ENCODE measurements at regions not wholly inside any gene's neighbourhood (a gene's known extent, or its start where the extent isn't known, plus 50 kb on each side); places are given as distances from the start of the nearest gene placed in this dataset.
"Not testable (repeated sequence)": the region's sequence is repeated elsewhere in the genome, so short reads cannot be mapped to it uniquely, and the experiment has no call there.

- Histone ChIP-seq H3K9me3 (ENCODE audit: insufficient read depth, low read depth, low read length) (0 out of 2 replicates have a peak, but pooled peaks cover 3% of the 10 kb centered on the region), H3K9ac (ENCODE audit: low read depth, low read length) (no peak overlapping the region), H3K4me1 (ENCODE audit: insufficient read depth, low read length) (peaks cover 8% of the 10 kb centered on the region; the same call in 1 of the 2 replicates), H3K4me3 (ENCODE audit: low read length) (no peak overlapping the region), H3K27me3 (ENCODE audit: insufficient read depth, low read length) (no peaks in the 10 kb centered on the region), H3K27ac (ENCODE audit: low read depth, low read length) (no peak overlapping the region), H3K36me3 (ENCODE audit: insufficient read depth, low read length) (no peaks in the 10 kb centered on the region)
- 96% methylated on average over 2 of the region's 2 CpGs for WGBS
These were observed 403.7 kb downstream of the STK39 start for GRCh38 chr2:167843657-167844056.

GRCh38 chr2:167843217-167843616 is 404.2 kb downstream of the STK39 start:
- Histone ChIP-seq H3K9ac (ENCODE audit: low read depth, low read length) (no peak overlapping the region), H3K4me3 (ENCODE audit: low read length) (no peak overlapping the region), H3K36me3 (ENCODE audit: insufficient read depth, low read length) (no peaks in the 10 kb centered on the region), H3K4me1 (ENCODE audit: insufficient read depth, low read length) (peaks cover 8% of the 10 kb centered on the region; the same call in 1 of the 2 replicates), H3K27ac (ENCODE audit: low read depth, low read length) (no peak overlapping the region), H3K9me3 (ENCODE audit: insufficient read depth, low read depth, low read length) (0 out of 2 replicates have a peak, but pooled peaks cover 3% of the 10 kb centered on the region), H3K27me3 (ENCODE audit: insufficient read depth, low read length) (no peaks in the 10 kb centered on the region)
- WGBS, result 95% methylated on average over 1 of the region's 1 CpG

- Histone ChIP-seq H3K9ac (ENCODE audit: low read depth, low read length) (no peak overlapping the region), H3K36me3 (ENCODE audit: insufficient read depth, low read length) (no peaks in the 10 kb centered on the region), H3K27ac (ENCODE audit: low read depth, low read length) (no peak overlapping the region), H3K4me3 (ENCODE audit: low read length) (no peak overlapping the region), H3K9me3 (ENCODE audit: insufficient read depth, low read depth, low read length) (no peaks in the 10 kb centered on the region), H3K4me1 (ENCODE audit: insufficient read depth, low read length) (peaks cover 8% of the 10 kb centered on the region; the same call in 1 of the 2 replicates), H3K27me3 (ENCODE audit: insufficient read depth, low read length) (no peaks in the 10 kb centered on the region)
- 100% methylated on average over 1 of the region's 1 CpG for WGBS
These were observed 405.3 kb downstream of the STK39 start for GRCh38 chr2:167842047-167842446.

GRCh38 chr2:167835290-167835689 is 412.1 kb downstream of the STK39 start:
- H3K36me3 ChIP-seq (ENCODE audit: insufficient read depth, low read length); H3K27me3 ChIP-seq (ENCODE audit: insufficient read depth, low read length); H3K9ac ChIP-seq (ENCODE audit: low read depth, low read length); H3K4me3 ChIP-seq (ENCODE audit: low read length); H3K4me1 ChIP-seq (ENCODE audit: insufficient read depth, low read length); H3K27ac ChIP-seq (ENCODE audit: low read depth, low read length): not testable (repeated sequence)
- H3K9me3 ChIP-seq (ENCODE audit: insufficient read depth, low read depth, low read length), result peaks cover 16% of the 10 kb centered on the region
- WGBS, result 93% methylated on average over 8 of the region's 8 CpGs

- H3K27me3 ChIP-seq (ENCODE audit: insufficient read depth, low read length), result no peaks in the 10 kb centered on the region
- H3K4me3 ChIP-seq (ENCODE audit: low read length), result no peak overlapping the region
- no peak overlapping the region for H3K27ac ChIP-seq (ENCODE audit: low read depth, low read length)
- H3K4me1 ChIP-seq (ENCODE audit: insufficient read depth, low read length), result no peaks in the 10 kb centered on the region
- no peak overlapping the region for H3K9ac ChIP-seq (ENCODE audit: low read depth, low read length)
- 99% methylated on average over 5 of the region's 5 CpGs for WGBS
- peaks cover 16% of the 10 kb centered on the region for H3K9me3 ChIP-seq (ENCODE audit: insufficient read depth, low read depth, low read length)
- H3K36me3 ChIP-seq (ENCODE audit: insufficient read depth, low read length), result 0 out of 2 replicates have a peak, but pooled peaks cover 4% of the 10 kb centered on the region
These were observed 412.7 kb downstream of the STK39 start for GRCh38 chr2:167834707-167835106.

- Histone ChIP-seq H3K27me3 (ENCODE audit: insufficient read depth, low read length) (no peaks in the 10 kb centered on the region), H3K4me1 (ENCODE audit: insufficient read depth, low read length) (no peaks in the 10 kb centered on the region)
- 100% methylated on average over 3 of the region's 4 CpGs for WGBS
These were observed 414.1 kb downstream of the STK39 start for GRCh38 chr2:167833294-167833693.

GRCh38 chr2:167832868-167833287 is 414.5 kb downstream of the STK39 start:
- H3K4me3 ChIP-seq (ENCODE audit: low read length), result no peak overlapping the region
- 84% methylated on average over 4 of the region's 4 CpGs for WGBS
- H3K9ac ChIP-seq (ENCODE audit: low read depth, low read length), result no peak overlapping the region
- peaks cover 16% of the 10 kb centered on the region for H3K9me3 ChIP-seq (ENCODE audit: insufficient read depth, low read depth, low read length)
- 0 out of 2 replicates have a peak, but pooled peaks cover 4% of the 10 kb centered on the region for H3K36me3 ChIP-seq (ENCODE audit: insufficient read depth, low read length)
- H3K4me1 ChIP-seq (ENCODE audit: insufficient read depth, low read length), result no peaks in the 10 kb centered on the region
- no peak overlapping the region for H3K27ac ChIP-seq (ENCODE audit: low read depth, low read length)
- no peaks in the 10 kb centered on the region for H3K27me3 ChIP-seq (ENCODE audit: insufficient read depth, low read length)

More at GRCh38 chr2:167833294-167833693, 414.1 kb downstream of the STK39 start:
- H3K4me3 ChIP-seq (ENCODE audit: low read length), result no peak overlapping the region
- H3K9me3 ChIP-seq (ENCODE audit: insufficient read depth, low read depth, low read length), result peaks cover 16% of the 10 kb centered on the region
- 0 out of 2 replicates have a peak, but pooled peaks cover 4% of the 10 kb centered on the region for H3K36me3 ChIP-seq (ENCODE audit: insufficient read depth, low read length)
- H3K27ac ChIP-seq (ENCODE audit: low read depth, low read length), result no peak overlapping the region
- no peak overlapping the region for H3K9ac ChIP-seq (ENCODE audit: low read depth, low read length)

GRCh38 chr2:167827352-167828097 is 419.9 kb downstream of the STK39 start:
- Histone ChIP-seq H3K27ac (ENCODE audit: low read depth, low read length) (no peak overlapping the region), H3K4me3 (ENCODE audit: low read length) (no peak overlapping the region), H3K4me1 (ENCODE audit: insufficient read depth, low read length) (no peaks in the 10 kb centered on the region), H3K9ac (ENCODE audit: low read depth, low read length) (no peak overlapping the region), H3K36me3 (ENCODE audit: insufficient read depth, low read length) (peaks cover 8% of the 10 kb centered on the region; the same call in 1 of the 2 replicates), H3K9me3 (ENCODE audit: insufficient read depth, low read depth, low read length) (no peaks in the 10 kb centered on the region), H3K27me3 (ENCODE audit: insufficient read depth, low read length) (no peaks in the 10 kb centered on the region)
- WGBS, result 94% methylated on average over 10 of the region's 10 CpGs

GRCh38 chr2:167826906-167827305 is 420.5 kb downstream of the STK39 start:
- no peaks in the 10 kb centered on the region for H3K4me1 ChIP-seq (ENCODE audit: insufficient read depth, low read length)
- no peak overlapping the region for H3K27ac ChIP-seq (ENCODE audit: low read depth, low read length)
- 93% methylated on average over 3 of the region's 3 CpGs for WGBS
- no peaks in the 10 kb centered on the region for H3K27me3 ChIP-seq (ENCODE audit: insufficient read depth, low read length)
- no peak overlapping the region for H3K9ac ChIP-seq (ENCODE audit: low read depth, low read length)
- H3K9me3 ChIP-seq (ENCODE audit: insufficient read depth, low read depth, low read length), result no peaks in the 10 kb centered on the region
- H3K36me3 ChIP-seq (ENCODE audit: insufficient read depth, low read length), result peaks cover 8% of the 10 kb centered on the region; the same call in 1 of the 2 replicates
- H3K4me3 ChIP-seq (ENCODE audit: low read length), result no peak overlapping the region

- Histone ChIP-seq H3K4me1 (ENCODE audit: insufficient read depth, low read length) (no peaks in the 10 kb centered on the region), H3K36me3 (ENCODE audit: insufficient read depth, low read length) (peaks cover 11% of the 10 kb centered on the region; the same call in 1 of the 2 replicates), H3K27ac (ENCODE audit: low read depth, low read length) (no peak overlapping the region), H3K9me3 (ENCODE audit: insufficient read depth, low read depth, low read length) (no peaks in the 10 kb centered on the region), H3K9ac (ENCODE audit: low read depth, low read length) (no peak overlapping the region), H3K27me3 (ENCODE audit: insufficient read depth, low read length) (no peaks in the 10 kb centered on the region), H3K4me3 (ENCODE audit: low read length) (no peak overlapping the region)
- 89% methylated on average over 1 of the region's 1 CpG for WGBS
These were observed 421.7 kb downstream of the STK39 start for GRCh38 chr2:167825664-167826063.

GRCh38 chr2:167822690-167823465 is 424.5 kb downstream of the STK39 start:
- no peak overlapping the region for H3K27ac ChIP-seq (ENCODE audit: low read depth, low read length)
- no peaks in the 10 kb centered on the region for H3K27me3 ChIP-seq (ENCODE audit: insufficient read depth, low read length)
- H3K36me3 ChIP-seq (ENCODE audit: insufficient read depth, low read length), result peaks cover 15% of the 10 kb centered on the region
- H3K4me3 ChIP-seq (ENCODE audit: low read length), result no peak overlapping the region
- no peaks in the 10 kb centered on the region for H3K4me1 ChIP-seq (ENCODE audit: insufficient read depth, low read length)
- WGBS, result 95% methylated on average over 3 of the region's 3 CpGs
- no peak overlapping the region for H3K9ac ChIP-seq (ENCODE audit: low read depth, low read length)
- H3K9me3 ChIP-seq (ENCODE audit: insufficient read depth, low read depth, low read length), result no peaks in the 10 kb centered on the region

All from HUES64 (cell line).